GM12878 (cell line): ENCODE measurements at regions not wholly inside any gene's neighbourhood (a gene's known extent, or its start where the extent isn't known, plus 50 kb on each side); places are given as distances from the start of the nearest gene placed in this dataset.

ENCODE experiments used
- ATAC-seq: fragments of 200-7000 bp; cut with Tn5 transposase; 3 replicates; pipeline ENCODE4 v1.9.1; 2020; ENCODE audit warnings: mild to moderate bottlenecking, moderate library complexity
- BruUV-seq: library from RNA; stranded (reverse); fragments of 400-500 nt; replicated peaks from 2 replicates; lab custom pipeline; 2021; lab: Mats Ljungman, UMichigan
- CTCF ChIA-PET: fragments of 300-600 bp; sonication (Branson Sonifier 250); formaldehyde crosslinking; extraction: SDS; loops from one replicate; lab custom pipeline; 2021; ENCODE audit warnings: inconsistent platforms; lab: Yijun Ruan, JAX
- POLR2A ChIA-PET: fragments of 350-600 bp; formaldehyde crosslinking; extraction: SDS; loops from one replicate; lab custom pipeline; 2021; ENCODE audit warnings: inconsistent platforms; lab: Charles Lee
- RAD21 ChIA-PET: fragments of 300-600 bp; sonication (Branson Sonifier 250); formaldehyde crosslinking; loops from one replicate; lab custom pipeline; 2023; ENCODE audit warnings: antibody characterized with exemption; ENCODE audit not compliant: unreplicated experiment; lab: Charles Lee
- SMC1A ChIA-PET: fragments of 300-600 bp; sonication (Branson Sonifier 250); formaldehyde crosslinking; loops from one replicate; lab custom pipeline; 2023; ENCODE audit not compliant: unreplicated experiment, uncharacterized antibody; lab: Charles Lee
- DNase-seq: peaks from one replicate; pipeline ENCODE4 v3.0.0-alpha.2; 2011; ENCODE audit warnings: low read depth, low spot score
- FAIRE-seq: peaks from 3 replicates; lab custom pipeline; 2011; peaks lifted over from hg19 to GRCh38; lab: Jason Lieb, UNC
- H2AFZ ChIP-seq: 2 replicates; pipeline ENCODE4 v1.6.0; 2011; ENCODE audit warnings: low read depth, low read length, control low read depth; ENCODE audit not compliant: control insufficient read depth
- H3K27ac ChIP-seq: 2 replicates; pipeline ENCODE4 v1.5.1; 2011; ENCODE audit warnings: control low read depth; ENCODE audit not compliant: control insufficient read depth, insufficient read depth
- H3K27me3 ChIP-seq, 2 experiments: replicated peaks in 1 of 2; 2 replicates each; pipeline versions ENCODE4 v1.6.0 to v1.6.1; 2011; ENCODE audit warnings: low read length in 1 of 2; ENCODE audit not compliant: control insufficient read depth in 2 of 2, insufficient read depth in 2 of 2
- H3K36me3 ChIP-seq, 2 experiments: 2 replicates each; pipeline ENCODE4 v1.5.1; 2011; ENCODE audit warnings: low read length in 1 of 2; ENCODE audit not compliant: control insufficient read depth in 2 of 2, insufficient read depth in 2 of 2
- H3K4me1 ChIP-seq: 2 replicates; pipeline ENCODE4 v1.6.1; 2011; ENCODE audit warnings: mild to moderate bottlenecking, low read length, moderate library complexity, mixed read lengths; ENCODE audit not compliant: control insufficient read depth, insufficient read depth
- H3K4me2 ChIP-seq: 2 replicates; pipeline ENCODE4 v1.6.0; 2011; ENCODE audit warnings: control low read depth; ENCODE audit not compliant: control insufficient read depth, insufficient read depth
- H3K4me3 ChIP-seq: fragments of 200-600 bp; sonication (generic); 2 replicates; pipeline ENCODE4 v1.5.1; 2016
- H3K79me2 ChIP-seq: 2 replicates; pipeline ENCODE4 v1.6.0; 2011; ENCODE audit warnings: low read length; ENCODE audit not compliant: control insufficient read depth, insufficient read depth
- H3K9ac ChIP-seq: 2 replicates; pipeline ENCODE4 v1.8.0; 2011; ENCODE audit warnings: low read length, control low read depth, mixed read lengths; ENCODE audit not compliant: control insufficient read depth, insufficient read depth
- H3K9me3 ChIP-seq: replicated peaks from 3 replicates; pipeline ENCODE4 v1.5.1; 2011; ENCODE audit warnings: mild to moderate bottlenecking, low read length; ENCODE audit not compliant: control insufficient read depth, insufficient read depth
- H4K20me1 ChIP-seq: 2 replicates; pipeline ENCODE4 v1.6.0; 2011; ENCODE audit not compliant: control insufficient read depth, insufficient read depth
- BACH1 ChIP-seq: fragments of 450-650 bp; IDR thresholded peaks from 2 replicates; pipeline ENCODE4 v1.6.1; 2017; ENCODE audit warnings: mild to moderate bottlenecking, borderline replicate concordance
- CBX3 ChIP-seq: fragments of 200-600 bp; sonication (generic); IDR thresholded peaks from 2 replicates; pipeline ENCODE4 v1.6.1; 2016; ENCODE audit warnings: low read depth, borderline replicate concordance
- DPF2 ChIP-seq: fragments of 450-650 bp; IDR thresholded peaks from 2 replicates; pipeline ENCODE4 v1.6.1; 2017; ENCODE audit warnings: mild to moderate bottlenecking
- E2F8 ChIP-seq: fragments of 450-650 bp; IDR thresholded peaks from 2 replicates; pipeline ENCODE4 v1.6.1; 2018; ENCODE audit warnings: mild to moderate bottlenecking, low read depth, moderate library complexity; ENCODE audit not compliant: partially characterized antibody
- IKZF2 ChIP-seq, 2 experiments: fragments of 450-650 bp; IDR thresholded peaks; 2 replicates each; pipeline ENCODE4 v1.6.1; 2017; ENCODE audit warnings: mild to moderate bottlenecking in 2 of 2, moderate library complexity in 2 of 2
- POLR2A ChIP-seq: IDR thresholded peaks from 2 replicates; pipeline ENCODE4 v1.6.1; 2011; ENCODE audit warnings: low read depth, mild to moderate bottlenecking, low read length
- POLR2AphosphoS2 ChIP-seq: IDR thresholded peaks from 2 replicates; pipeline ENCODE4 v1.6.1; 2011; ENCODE audit warnings: low read depth, mild to moderate bottlenecking, low read length, improper control_type of control experiment, moderate library complexity
- ZBED1 ChIP-seq: IDR thresholded peaks from 2 replicates; pipeline ENCODE4 v1.6.1; 2016; ENCODE audit warnings: borderline replicate concordance
- ZBTB11 ChIP-seq: fragments of 450-650 bp; formaldehyde crosslinking; IDR thresholded peaks from 2 replicates; pipeline ENCODE4 v1.5.0; 2022; ENCODE audit warnings: mild to moderate bottlenecking, missing genetic modification characterization
- WGBS: methylation state at CpG from one replicate; pipeline ENCODE4 v1.1.6; 2016; ENCODE audit warnings: low lambda C conversion rate; ENCODE audit not compliant: insufficient replicate concordance, insufficient coverage; ENCODE audit errors: missing lambda C conversion rate; 5-methylcytosine and 5-hydroxymethylcytosine counted together
- in situ Hi-C: fragments of 300-500 bp; cut with MboI; formaldehyde crosslinking; loops from 9 replicates; pipeline ENCODE4 v1.14.3; 2018; ENCODE audit warnings: mixed read lengths
- intact Hi-C: fragments of 100-400 bp; cut with micrococcal nuclease; formaldehyde crosslinking; loops from one replicate; pipeline ENCODE4 v1.14.2; 2022; ENCODE audit not compliant: unreplicated experiment
- TF ChIP-seq, protein P1 (sequence below): IDR thresholded peaks from 2 replicates; pipeline ENCODE4 v1.6.1; 2011; ENCODE audit warnings: low read depth, low read length, improper control_type of control experiment, borderline replicate concordance

- no peak for TF ChIP-seq DPF2
- TF ChIP-seq BACH1: no peak
- TF ChIP-seq ZBED1: no peak
- Histone ChIP-seq H4K20me1 (no peaks in the 10 kb centered on the region), H3K9ac (no peak overlapping the region), H2AFZ (no peak overlapping the region), H3K79me2 (no peaks in the 10 kb centered on the region), H3K9me3 (no peaks in the 10 kb centered on the region), H3K27ac (no peak overlapping the region), H3K4me1 (no peaks in the 10 kb centered on the region), H3K27me3 (peaks cover 0 to 3% of the 10 kb centered on the region in 2 experiments; a peak in 3 of 4 replicates), H3K4me3 (no peak overlapping the region), H3K36me3 (no peaks in the 10 kb centered on the region), H3K4me2 (no peak overlapping the region)
- RAD21 ChIA-PET: no interaction called here
- DNase-seq: no peak
- SMC1A ChIA-PET: no interaction called here
- CTCF ChIA-PET: interaction anchor here (1.4 kb wide), 1 partner anchor 29 kb away, joined by 3 read pairs; no protein-coding TSS in a partner anchor
- BruUV-seq: no TSS peak
- intact Hi-C loops: no loop called here
- in situ Hi-C loops: no loop called here
- 36% methylated on average over 25 of the region's 25 CpGs for WGBS
- no peak for ATAC-seq
- POLR2A ChIA-PET: no interaction called here
- no peak for FAIRE-seq
Measured at GRCh38 chr12:132384916-132385774, 55.8 kb upstream of the GALNT9 start.

- Histone ChIP-seq H3K36me3 (no peaks in the 10 kb centered on the region), H3K9me3 (no peaks in the 10 kb centered on the region), H3K4me2 (no peak overlapping the region), H3K4me1 (no peaks in the 10 kb centered on the region), H3K9ac (no peak overlapping the region), H3K27me3 (peaks cover 0 to 3% of the 10 kb centered on the region in 2 experiments; a peak in 2 of 4 replicates), H3K79me2 (no peaks in the 10 kb centered on the region), H4K20me1 (no peaks in the 10 kb centered on the region), H3K4me3 (no peak overlapping the region), H2AFZ (no peak overlapping the region), H3K27ac (no peak overlapping the region)
- no peak for ATAC-seq
- POLR2A ChIA-PET: no interaction called here
- intact Hi-C loops: no loop called here
- in situ Hi-C loops: no loop called here
- no TSS peak for BruUV-seq
- CTCF ChIA-PET: interaction anchor here (1.2 kb wide), 1 partner anchor 234 kb away, joined by 3 read pairs; no protein-coding TSS in a partner anchor
- SMC1A ChIA-PET: no interaction called here
- no peak for DNase-seq
- RAD21 ChIA-PET: no interaction called here
- no peak for FAIRE-seq
- 0% methylated on average over 3 of the region's 3 CpGs for WGBS
- TF ChIP-seq POLR2A (no peak), ZBTB11 (CRISPR knock-in tag) (no peak), E2F8 (no peak), CBX3 (no peak), POLR2AphosphoS2 (no peak), IKZF2 (IDR thresholded peaks at IDR 0.05) (no peak)
- TF ChIP-seq, protein P1, sequence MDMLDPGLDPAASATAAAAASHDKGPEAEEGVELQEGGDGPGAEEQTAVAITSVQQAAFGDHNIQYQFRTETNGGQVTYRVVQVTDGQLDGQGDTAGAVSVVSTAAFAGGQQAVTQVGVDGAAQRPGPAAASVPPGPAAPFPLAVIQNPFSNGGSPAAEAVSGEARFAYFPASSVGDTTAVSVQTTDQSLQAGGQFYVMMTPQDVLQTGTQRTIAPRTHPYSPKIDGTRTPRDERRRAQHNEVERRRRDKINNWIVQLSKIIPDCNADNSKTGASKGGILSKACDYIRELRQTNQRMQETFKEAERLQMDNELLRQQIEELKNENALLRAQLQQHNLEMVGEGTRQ: no peak
Measured at GRCh38 chr12:132380641-132381040, 51.3 kb upstream of the GALNT9 start.
